Mammary epithelial cell (primary cell): ENCODE measurements at regions not wholly inside any gene's neighbourhood (a gene's known extent, or its start where the extent isn't known, plus 50 kb on each side); places are given as distances from the start of the nearest gene placed in this dataset.

Experiments used
- CTCF ChIP-seq, 2 donors: IDR thresholded peaks in 1 of 2; conservative IDR thresholded peaks in 1 of 2; 2 replicates each; pipeline ENCODE4 v1.5.1; 2011 to 2012; ENCODE audit warnings: inconsistent platforms in 2 of 2, low read length in 2 of 2, mild to moderate bottlenecking in 2 of 2, control low read depth in 1 of 2, low read depth in 1 of 2; ENCODE audit not compliant: insufficient read depth in 1 of 2; ENCODE audit errors: extremely low read depth in 1 of 2
- EZH2 ChIP-seq: IDR thresholded peaks from 2 replicates; pipeline ENCODE4 v1.6.1; 2012; ENCODE audit warnings: low read length, inconsistent platforms, borderline replicate concordance

DNA sequence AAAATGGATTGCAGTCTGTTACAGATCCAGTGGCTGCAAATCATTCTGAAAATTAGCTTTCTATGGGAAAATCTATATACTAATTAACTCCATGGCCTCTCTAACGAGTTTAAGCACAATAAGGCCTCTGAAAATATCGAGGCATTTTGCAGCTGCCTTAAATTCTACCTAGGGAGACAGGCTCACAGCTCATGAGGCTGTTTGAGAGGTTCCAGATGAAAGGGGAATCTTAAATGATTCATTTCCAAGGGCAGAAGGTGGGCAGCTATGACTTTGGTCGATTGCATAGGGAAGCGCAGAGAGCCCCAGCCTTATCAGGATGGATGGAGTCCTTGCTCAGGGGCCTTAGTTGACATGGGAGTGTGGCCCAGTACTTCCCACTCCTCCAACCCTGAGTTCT, 216.8 kb upstream of the POU3F1 start:
- TF ChIP-seq CTCF (conservative IDR thresholded peaks at IDR 0.05 in 1 of 2, IDR thresholded peaks at IDR 0.05 in 1 of 2; ENCODE audit: extremely low read depth in 1 of 2, insufficient read depth in 1 of 2, low read depth in 1 of 2, low read length in 2 of 2) (no peak), EZH2 (no peak)
